ENCODE measurements at regions not wholly inside any gene's neighbourhood (a gene's known extent, or its start where the extent isn't known, plus 50 kb on each side); places are given as distances from the start of the nearest gene placed in this dataset.
"Not testable (repeated sequence)": the region's sequence is repeated elsewhere in the genome, so short reads cannot be mapped to it uniquely, and the experiment has no call there.

GRCh38 chr3:56924700-56925099 lies 123.0 kb upstream of the ARHGEF3 start:
- not testable (repeated sequence) for DNase-seq (ENCODE audit: low read depth)

GRCh38 chr3:56923526-56924224 lies 121.9 kb upstream of the ARHGEF3 start:
- peak; percentile 67 for DNase-seq (ENCODE audit: low read depth)

- no peak for DNase-seq (ENCODE audit: low read depth)
Measured at GRCh38 chr3:56921573-56922453, 120.1 kb upstream of the ARHGEF3 start.

GRCh38 chr3:56919797-56920195 lies 118.0 kb upstream of the ARHGEF3 start:
- DNase-seq (ENCODE audit: low read depth), result no peak

GRCh38 chr3:56919137-56919796 lies 117.5 kb upstream of the ARHGEF3 start:
- DNase-seq (ENCODE audit: low read depth), result no peak

GRCh38 chr3:56918111-56918568 lies 116.4 kb upstream of the ARHGEF3 start:
- no peak for DNase-seq (ENCODE audit: low read depth)

- no peak for DNase-seq (ENCODE audit: low read depth)
Measured at GRCh38 chr3:56917361-56918110, 115.8 kb upstream of the ARHGEF3 start.

- no peak for DNase-seq (ENCODE audit: low read depth)
Measured at GRCh38 chr3:56916716-56917360, 115.1 kb upstream of the ARHGEF3 start.

GRCh38 chr3:56915966-56916586 lies 114.3 kb upstream of the ARHGEF3 start:
- DNase-seq (ENCODE audit: low read depth), result no peak

GRCh38 chr3:56914646-56915045 lies 112.9 kb upstream of the ARHGEF3 start:
- DNase-seq (ENCODE audit: low read depth), result no peak

GRCh38 chr3:56911363-56911762 lies 109.6 kb upstream of the ARHGEF3 start:
- no peak for DNase-seq (ENCODE audit: low read depth)

GRCh38 chr3:56909349-56909748 lies 107.6 kb upstream of the ARHGEF3 start:
- no peak for DNase-seq (ENCODE audit: low read depth)

- DNase-seq (ENCODE audit: low read depth), result no peak
Measured at GRCh38 chr3:56908004-56908403, 106.3 kb upstream of the ARHGEF3 start.

- no peak for DNase-seq (ENCODE audit: low read depth)
Measured at GRCh38 chr3:56904552-56905215, 102.9 kb upstream of the ARHGEF3 start.

GRCh38 chr3:56903231-56903782 lies 101.6 kb upstream of the ARHGEF3 start:
- no peak for DNase-seq (ENCODE audit: low read depth)

GRCh38 chr3:56902468-56903160 lies 100.9 kb upstream of the ARHGEF3 start:
- no peak for DNase-seq (ENCODE audit: low read depth)

- DNase-seq (ENCODE audit: low read depth), result no peak
Measured at GRCh38 chr3:56900801-56901200, 99.1 kb upstream of the ARHGEF3 start.

- no peak for DNase-seq (ENCODE audit: low read depth)
Measured at GRCh38 chr3:56899851-56900250, 98.1 kb upstream of the ARHGEF3 start.

- no peak for DNase-seq (ENCODE audit: low read depth)
Measured at GRCh38 chr3:56899078-56899477, 97.3 kb upstream of the ARHGEF3 start.
